ENCODE measurements at regions not wholly inside any gene's neighbourhood (a gene's known extent, or its start where the extent isn't known, plus 50 kb on each side); places are given as distances from the start of the nearest gene placed in this dataset.

- TF ChIP-seq CTCF (conservative IDR thresholded peaks at IDR 0.05; ENCODE audit: low read depth, low read length), result no peak
- H3K4me3 ChIP-seq (ENCODE audit: low read length), result no peak overlapping the region
- no peak for DNase-seq (ENCODE audit: low read depth)
Observed at GRCh38 chrX:39307488-39307887, 506.2 kb downstream of the MID1IP1 start.

GRCh38 chrX:39308126-39308525 lies 506.9 kb downstream of the MID1IP1 start:
- no peak for TF ChIP-seq CTCF (conservative IDR thresholded peaks at IDR 0.05; ENCODE audit: low read depth, low read length)
- no peak overlapping the region for H3K4me3 ChIP-seq (ENCODE audit: low read length)
- no peak for DNase-seq (ENCODE audit: low read depth)

- no peak for DNase-seq (ENCODE audit: low read depth)
- no peak for TF ChIP-seq CTCF (conservative IDR thresholded peaks at IDR 0.05; ENCODE audit: low read depth, low read length)
- H3K4me3 ChIP-seq (ENCODE audit: low read length), result no peak overlapping the region
Observed at GRCh38 chrX:39309018-39309635, 507.9 kb downstream of the MID1IP1 start.

GRCh38 chrX:39309721-39310152 lies 508.5 kb downstream of the MID1IP1 start:
- H3K4me3 ChIP-seq (ENCODE audit: low read length), result no peak overlapping the region
- TF ChIP-seq CTCF (conservative IDR thresholded peaks at IDR 0.05; ENCODE audit: low read depth, low read length), result no peak
- no peak for DNase-seq (ENCODE audit: low read depth)

GRCh38 chrX:39310891-39311290 lies 509.6 kb downstream of the MID1IP1 start:
- DNase-seq (ENCODE audit: low read depth), result no peak
- no peak for TF ChIP-seq CTCF (conservative IDR thresholded peaks at IDR 0.05; ENCODE audit: low read depth, low read length)
- H3K4me3 ChIP-seq (ENCODE audit: low read length), result no peak overlapping the region

- no peak overlapping the region for H3K4me3 ChIP-seq (ENCODE audit: low read length)
- no peak for DNase-seq (ENCODE audit: low read depth)
- no peak for TF ChIP-seq CTCF (conservative IDR thresholded peaks at IDR 0.05; ENCODE audit: low read depth, low read length)
Observed at GRCh38 chrX:39311646-39312045, 510.4 kb downstream of the MID1IP1 start.

- no peak for TF ChIP-seq CTCF (conservative IDR thresholded peaks at IDR 0.05; ENCODE audit: low read depth, low read length)
- DNase-seq (ENCODE audit: low read depth), result no peak
- no peak overlapping the region for H3K4me3 ChIP-seq (ENCODE audit: low read length)
Observed at GRCh38 chrX:39313146-39313545, 511.9 kb downstream of the MID1IP1 start.
